ENCODE measurements at regions not wholly inside any gene's neighbourhood (a gene's known extent, or its start where the extent isn't known, plus 50 kb on each side); places are given as distances from the start of the nearest gene placed in this dataset.
A peak's percentile ranks its signal among the peaks of the same experiment; 100 is the strongest.

DNA sequence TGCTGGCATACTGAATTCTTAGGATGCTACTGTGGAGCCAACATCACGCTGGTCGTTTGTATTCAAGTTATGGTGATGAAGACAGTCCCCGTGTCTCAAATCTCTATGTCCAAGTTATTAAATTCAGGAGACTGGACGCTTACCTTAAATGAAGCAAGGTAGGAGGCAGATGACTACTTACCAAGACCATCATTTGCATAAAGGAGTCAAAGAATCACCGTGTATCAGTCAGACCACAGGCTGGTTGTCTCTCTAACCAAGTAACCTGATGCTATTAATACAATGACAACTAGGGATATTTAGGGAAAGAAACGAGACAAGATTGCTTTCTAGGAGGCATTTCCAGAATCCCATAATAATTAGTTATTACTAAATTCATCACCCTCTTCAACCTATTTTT, 78.1 kb upstream of the FRMD6 start:
- DNase-seq: no peak
- ATAC-seq (replicated peaks in 1 of 2): no peak
- H3K4me1 Mint-ChIP-seq (ENCODE audit: low read depth): no peaks in the 10 kb centered on the region
- no peak overlapping the region for H3K4me3 Mint-ChIP-seq
- no peaks in the 10 kb centered on the region for H3K9me3 Mint-ChIP-seq
- H3K27me3 Mint-ChIP-seq (ENCODE audit: low read depth): peaks cover 27% of the 10 kb centered on the region
- no peaks in the 10 kb centered on the region for H3K36me3 Mint-ChIP-seq (ENCODE audit: insufficient read depth in 2 of 2)
- H3K27ac Mint-ChIP-seq: no peak overlapping the region

DNA sequence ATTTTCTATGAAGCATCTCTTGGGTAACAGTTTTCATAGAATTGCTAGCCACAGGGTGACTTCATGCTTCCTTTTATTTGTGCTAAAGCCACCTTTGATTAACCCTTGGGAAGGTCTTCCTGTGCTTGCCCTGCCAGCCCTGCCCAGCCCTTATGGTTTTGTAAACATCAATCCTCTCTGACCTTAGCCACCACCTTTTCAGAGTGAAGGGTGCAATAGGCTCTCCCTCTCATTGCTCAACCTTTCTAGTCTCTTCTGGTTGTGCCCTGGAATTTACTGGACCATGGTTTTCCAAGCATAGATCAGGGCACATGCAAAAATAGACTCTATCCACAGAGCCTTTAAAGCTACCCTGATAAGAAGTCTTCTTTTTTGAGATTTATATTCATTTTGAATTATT, 77.7 kb upstream of the FRMD6 start:
- Mint-ChIP-seq H3K36me3 (ENCODE audit: insufficient read depth in 2 of 2) (no peaks in the 10 kb centered on the region), H3K4me3 (no peak overlapping the region), H3K4me1 (ENCODE audit: low read depth) (no peaks in the 10 kb centered on the region), H3K27ac (no peak overlapping the region), H3K9me3 (no peaks in the 10 kb centered on the region), H3K27me3 (ENCODE audit: low read depth) (peaks cover 27% of the 10 kb centered on the region)
- ATAC-seq (replicated peaks in 1 of 2) (no peak), DNase-seq (no peak)

DNA sequence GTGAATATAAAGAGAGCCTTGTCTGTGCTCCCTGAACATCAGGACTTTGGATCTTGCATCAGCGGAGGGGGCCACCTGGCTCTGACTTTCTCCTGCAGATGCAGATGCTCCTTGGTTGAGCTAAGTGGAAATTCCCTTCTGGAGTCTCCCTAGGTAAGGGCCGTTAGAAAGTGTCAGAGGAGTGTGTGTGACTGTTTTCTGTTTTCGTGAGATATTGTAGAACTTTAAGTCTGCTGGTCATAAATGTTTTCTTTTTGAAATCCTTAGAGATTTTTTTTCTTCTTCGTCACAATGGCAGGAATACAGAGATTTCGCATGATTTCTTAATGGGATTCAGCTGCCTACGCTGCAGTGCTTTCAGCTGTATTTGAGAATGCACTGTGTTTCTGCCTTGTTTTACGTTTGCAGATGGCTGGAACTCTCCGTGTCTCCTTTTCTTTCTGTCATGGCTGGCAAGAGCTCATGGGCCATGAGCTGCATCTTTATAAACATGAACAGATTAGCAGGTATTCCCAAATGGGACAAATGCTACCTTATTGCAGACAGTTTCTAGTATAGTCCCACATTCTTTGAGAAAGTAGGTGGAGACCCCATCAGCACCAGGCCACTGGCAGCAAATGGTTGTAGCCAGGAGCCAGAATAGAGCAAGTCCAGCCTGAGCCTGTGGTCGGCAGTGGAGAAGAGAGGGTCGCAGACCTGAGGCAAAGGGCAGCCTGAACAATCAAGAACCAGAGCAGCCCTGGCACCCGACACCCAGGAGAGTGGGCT, 76.2 kb upstream of the FRMD6 start:
- H3K4me3 Mint-ChIP-seq: no peak overlapping the region
- H3K36me3 Mint-ChIP-seq (ENCODE audit: insufficient read depth in 2 of 2): no peaks in the 10 kb centered on the region
- H3K27ac Mint-ChIP-seq: no peak overlapping the region
- peaks cover 27% of the 10 kb centered on the region for H3K27me3 Mint-ChIP-seq (ENCODE audit: low read depth)
- ATAC-seq (replicated peaks in 1 of 2) (no peak), DNase-seq (no peak)
- H3K9me3 Mint-ChIP-seq: no peaks in the 10 kb centered on the region
- H3K4me1 Mint-ChIP-seq (ENCODE audit: low read depth): no peaks in the 10 kb centered on the region

DNA sequence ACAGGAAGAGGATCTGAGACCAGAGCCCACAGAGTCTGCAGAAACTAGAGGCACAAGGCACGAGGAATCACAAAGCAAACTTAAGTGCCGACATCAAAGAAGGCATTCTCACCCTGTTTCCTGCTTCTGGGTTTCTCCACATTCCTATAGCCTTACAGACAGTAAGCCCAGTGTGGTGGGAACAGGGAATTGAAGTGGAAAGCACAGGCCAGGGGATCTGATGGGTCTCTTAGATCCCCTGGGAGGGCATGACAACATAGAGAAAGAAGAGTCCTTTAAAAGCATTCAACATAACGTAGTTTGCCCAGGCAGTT, 75.6 kb upstream of the FRMD6 start:
- no peaks in the 10 kb centered on the region for H3K4me1 Mint-ChIP-seq (ENCODE audit: low read depth)
- DNase-seq (no peak), ATAC-seq (replicated peaks in 1 of 2) (no peak)
- no peaks in the 10 kb centered on the region for H3K9me3 Mint-ChIP-seq
- peaks cover 27% of the 10 kb centered on the region for H3K27me3 Mint-ChIP-seq (ENCODE audit: low read depth)
- no peak overlapping the region for H3K27ac Mint-ChIP-seq
- no peak overlapping the region for H3K4me3 Mint-ChIP-seq
- no peaks in the 10 kb centered on the region for H3K36me3 Mint-ChIP-seq (ENCODE audit: insufficient read depth in 2 of 2)

DNA sequence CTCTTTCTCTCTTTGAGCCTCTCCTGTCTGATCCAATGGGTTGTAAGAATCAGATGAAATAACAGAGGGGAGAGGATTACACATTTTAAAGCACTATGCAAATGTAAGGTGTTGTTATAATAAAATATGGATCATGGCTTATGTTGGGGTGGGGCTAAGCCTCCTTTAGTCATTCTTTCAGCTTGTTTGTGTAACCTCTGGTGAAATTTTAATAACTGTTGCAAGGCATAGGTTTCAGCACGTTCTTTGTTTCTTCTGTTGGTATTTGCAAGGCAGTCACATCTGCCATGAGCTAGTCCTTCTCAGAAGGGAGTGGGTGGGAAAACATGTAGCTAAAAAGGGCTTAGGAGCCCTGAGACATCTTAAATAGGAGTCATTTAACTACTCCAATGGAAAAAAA, 74.8 kb upstream of the FRMD6 start:
- DNase-seq: no peak
- no peaks in the 10 kb centered on the region for H3K4me1 Mint-ChIP-seq (ENCODE audit: low read depth)
- ATAC-seq (replicated peaks in 1 of 2): no peak
- H3K27me3 Mint-ChIP-seq (ENCODE audit: low read depth): peaks cover 27% of the 10 kb centered on the region
- H3K4me3 Mint-ChIP-seq: no peak overlapping the region
- H3K9me3 Mint-ChIP-seq: no peaks in the 10 kb centered on the region
- H3K36me3 Mint-ChIP-seq (ENCODE audit: insufficient read depth in 2 of 2): no peaks in the 10 kb centered on the region
- no peak overlapping the region for H3K27ac Mint-ChIP-seq

DNA sequence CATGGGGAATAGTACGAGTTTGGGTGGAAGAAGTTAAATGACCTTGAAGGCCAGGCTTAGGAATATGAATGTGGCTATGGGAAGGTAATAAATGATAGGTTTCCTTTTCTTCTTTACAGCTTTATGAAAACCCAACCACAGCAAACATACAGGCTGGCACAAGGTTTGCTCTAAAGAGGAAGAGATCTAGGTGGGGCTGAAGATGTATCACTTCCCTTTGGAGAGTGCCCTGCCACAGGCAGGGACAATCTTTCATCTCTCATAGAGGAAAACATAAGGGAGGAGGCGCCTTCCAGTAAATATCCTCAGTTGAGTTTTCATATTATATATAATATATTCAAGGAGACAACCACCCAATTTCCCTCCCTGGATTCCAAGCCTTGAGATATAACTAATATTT, 72.9 kb upstream of the FRMD6 start:
- no peak overlapping the region for H3K27ac Mint-ChIP-seq
- no peaks in the 10 kb centered on the region for H3K9me3 Mint-ChIP-seq
- H3K36me3 Mint-ChIP-seq (ENCODE audit: insufficient read depth in 2 of 2): no peaks in the 10 kb centered on the region
- peaks cover 20% of the 10 kb centered on the region for H3K27me3 Mint-ChIP-seq (ENCODE audit: low read depth)
- no peaks in the 10 kb centered on the region for H3K4me1 Mint-ChIP-seq (ENCODE audit: low read depth)
- ATAC-seq (replicated peaks in 1 of 2) (no peak), DNase-seq (no peak)
- no peak overlapping the region for H3K4me3 Mint-ChIP-seq

DNA sequence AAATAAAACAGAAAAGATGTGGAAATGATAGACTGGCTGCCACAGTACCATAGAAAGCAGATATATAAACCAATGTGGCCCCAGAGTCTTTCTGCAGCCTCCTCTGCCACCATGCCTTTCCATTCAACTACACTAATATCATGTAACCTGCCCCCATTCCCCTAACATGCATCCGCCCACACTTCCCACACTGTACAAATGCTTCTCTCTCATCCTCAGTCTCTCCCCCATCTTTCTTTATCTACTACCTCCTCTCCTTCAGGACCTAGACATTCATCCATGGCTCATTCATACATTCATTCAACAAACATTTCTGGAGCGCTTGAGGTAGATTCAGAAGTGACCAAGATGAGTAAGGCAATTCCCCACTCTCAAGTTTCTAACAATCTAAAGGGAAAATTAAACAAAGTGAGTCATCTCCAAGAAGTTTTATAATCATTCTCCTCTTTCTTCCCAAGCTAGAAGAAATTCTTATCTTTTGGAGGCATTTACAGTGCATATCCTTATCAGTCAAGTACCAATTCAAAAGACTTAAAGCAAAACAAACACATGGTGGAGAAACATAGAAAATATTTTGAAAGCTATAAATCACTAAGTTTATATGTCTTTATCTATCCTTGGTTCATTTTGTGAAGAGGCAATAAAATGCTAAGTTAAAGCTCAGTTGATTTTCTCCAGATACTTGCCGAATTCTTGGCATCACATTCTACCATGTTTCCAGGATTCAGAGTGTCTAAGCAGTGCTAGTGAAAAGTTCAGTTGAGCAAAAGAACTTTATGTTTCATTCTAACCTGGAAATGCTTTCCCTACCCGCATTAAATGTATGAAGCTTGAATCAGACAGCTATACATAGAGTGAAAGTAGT, 70.5 kb upstream of the FRMD6 start:
- no peaks in the 10 kb centered on the region for H3K9me3 Mint-ChIP-seq
- peaks cover 12% of the 10 kb centered on the region for H3K27me3 Mint-ChIP-seq (ENCODE audit: low read depth)
- no peaks in the 10 kb centered on the region for H3K4me1 Mint-ChIP-seq (ENCODE audit: low read depth)
- DNase-seq (no peak), ATAC-seq (replicated peaks in 1 of 2) (no peak)
- H3K4me3 Mint-ChIP-seq: no peak overlapping the region
- no peaks in the 10 kb centered on the region for H3K36me3 Mint-ChIP-seq (ENCODE audit: insufficient read depth in 2 of 2)
- no peak overlapping the region for H3K27ac Mint-ChIP-seq

DNA sequence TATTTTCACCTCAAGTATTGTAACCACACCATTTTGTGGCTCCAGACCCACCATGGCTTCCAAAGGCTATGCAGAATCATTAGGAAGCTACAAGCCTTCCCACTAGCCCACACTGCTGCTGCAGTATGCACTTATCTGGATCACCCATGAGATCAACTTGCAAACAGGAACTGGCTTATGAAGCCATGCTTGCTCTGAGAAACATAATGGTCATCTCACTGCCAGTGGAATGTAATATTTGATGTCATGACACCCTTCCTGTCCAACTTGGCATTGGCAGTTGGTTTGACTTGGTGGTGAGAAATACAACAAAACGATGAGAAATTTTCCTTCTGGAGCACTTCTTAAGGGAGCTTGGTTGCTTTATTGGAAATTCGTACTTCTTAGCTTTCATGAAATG, 69.3 kb upstream of the FRMD6 start:
- DNase-seq: no peak
- H3K36me3 Mint-ChIP-seq (ENCODE audit: insufficient read depth in 2 of 2): no peaks in the 10 kb centered on the region
- H3K27ac Mint-ChIP-seq: no peak overlapping the region
- H3K4me1 Mint-ChIP-seq (ENCODE audit: low read depth): no peaks in the 10 kb centered on the region
- no peaks in the 10 kb centered on the region for H3K27me3 Mint-ChIP-seq (ENCODE audit: low read depth)
- no peak for ATAC-seq (replicated peaks in 1 of 2)
- H3K4me3 Mint-ChIP-seq: no peak overlapping the region
- H3K9me3 Mint-ChIP-seq: no peaks in the 10 kb centered on the region

DNA sequence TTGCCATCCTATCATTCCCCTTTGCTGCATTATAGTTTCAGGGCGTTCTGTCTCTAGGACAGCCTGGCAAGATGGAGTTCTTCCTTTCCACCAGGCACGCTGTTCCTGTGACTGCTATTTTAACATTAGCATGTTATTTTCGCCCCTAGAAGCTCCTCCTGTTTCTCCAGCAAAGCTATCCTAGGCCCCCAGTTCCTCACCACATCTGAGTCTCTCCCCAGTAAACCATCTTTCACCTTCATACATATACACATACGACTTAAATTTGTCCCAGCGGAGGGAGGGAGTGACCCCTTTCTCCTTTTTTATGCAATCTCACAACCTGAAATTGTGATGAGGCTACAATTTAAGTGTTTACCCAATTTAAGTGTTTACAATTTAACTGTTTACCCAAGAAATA, 66.7 kb upstream of the FRMD6 start:
- ATAC-seq (replicated peaks in 1 of 2) (no peak), DNase-seq (no peak)
- Mint-ChIP-seq H3K4me1 (ENCODE audit: low read depth) (no peaks in the 10 kb centered on the region), H3K27ac (no peak overlapping the region), H3K27me3 (ENCODE audit: low read depth) (peaks cover 12% of the 10 kb centered on the region), H3K9me3 (no peaks in the 10 kb centered on the region), H3K4me3 (no peak overlapping the region), H3K36me3 (ENCODE audit: insufficient read depth in 2 of 2) (no peaks in the 10 kb centered on the region)

DNA sequence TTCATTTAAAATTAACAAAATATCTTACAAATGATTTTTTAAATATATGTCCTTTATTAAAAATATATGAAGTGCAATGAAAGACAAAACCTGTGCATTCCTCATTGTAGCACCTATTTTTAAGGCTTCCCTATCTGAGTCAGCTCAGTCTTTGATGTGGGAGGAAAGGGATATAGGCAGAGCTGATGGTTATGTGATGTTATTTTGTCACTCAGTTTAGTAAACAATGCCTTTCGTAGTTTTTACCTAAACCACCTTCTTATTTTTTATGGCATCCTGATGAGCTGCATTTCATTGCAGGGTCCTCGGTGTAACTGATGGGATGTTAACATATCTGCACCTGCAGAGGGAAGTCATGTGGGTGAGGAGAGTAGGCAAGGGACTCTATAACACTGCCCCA, 58.9 kb upstream of the FRMD6 start:
- ATAC-seq (replicated peaks in 1 of 2): no peak
- Mint-ChIP-seq H3K9me3 (peaks cover 0 to 2% of the 10 kb centered on the region in 2 donors), H3K4me1 (ENCODE audit: low read depth) (peaks cover 6% of the 10 kb centered on the region), H3K27ac (no peak overlapping the region), H3K4me3 (no peak overlapping the region), H3K36me3 (ENCODE audit: insufficient read depth in 2 of 2) (no peaks in the 10 kb centered on the region), H3K27me3 (ENCODE audit: low read depth) (peaks cover 12% of the 10 kb centered on the region)
- DNase-seq: no peak

DNA sequence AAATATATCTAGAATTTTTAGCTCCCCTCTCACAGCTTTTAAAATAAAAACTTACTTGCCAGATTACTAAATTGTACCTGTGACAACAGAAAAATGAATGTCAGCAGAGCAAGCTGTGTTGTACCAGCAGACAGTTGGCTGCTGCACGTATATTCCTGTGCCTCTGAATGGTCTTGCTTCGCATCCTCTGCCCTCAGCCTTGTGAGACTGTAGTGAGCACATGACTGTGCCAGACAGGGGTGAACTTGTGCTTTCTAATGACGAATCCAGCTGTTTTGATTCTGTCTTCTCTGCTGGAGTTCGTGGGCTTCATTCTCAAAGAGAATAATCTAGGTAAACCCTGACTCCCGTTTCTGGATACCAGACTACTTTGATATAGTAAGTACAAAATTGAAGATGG, 58.3 kb upstream of the FRMD6 start:
- Mint-ChIP-seq H3K4me1 (ENCODE audit: low read depth) (peaks cover 6% of the 10 kb centered on the region), H3K27ac (no peak overlapping the region), H3K9me3 (peaks cover 0 to 2% of the 10 kb centered on the region in 2 donors), H3K36me3 (ENCODE audit: insufficient read depth in 2 of 2) (no peaks in the 10 kb centered on the region), H3K4me3 (no peak overlapping the region), H3K27me3 (ENCODE audit: low read depth) (peaks cover 12% of the 10 kb centered on the region)
- DNase-seq (no peak), ATAC-seq (replicated peaks in 1 of 2) (no peak)

DNA sequence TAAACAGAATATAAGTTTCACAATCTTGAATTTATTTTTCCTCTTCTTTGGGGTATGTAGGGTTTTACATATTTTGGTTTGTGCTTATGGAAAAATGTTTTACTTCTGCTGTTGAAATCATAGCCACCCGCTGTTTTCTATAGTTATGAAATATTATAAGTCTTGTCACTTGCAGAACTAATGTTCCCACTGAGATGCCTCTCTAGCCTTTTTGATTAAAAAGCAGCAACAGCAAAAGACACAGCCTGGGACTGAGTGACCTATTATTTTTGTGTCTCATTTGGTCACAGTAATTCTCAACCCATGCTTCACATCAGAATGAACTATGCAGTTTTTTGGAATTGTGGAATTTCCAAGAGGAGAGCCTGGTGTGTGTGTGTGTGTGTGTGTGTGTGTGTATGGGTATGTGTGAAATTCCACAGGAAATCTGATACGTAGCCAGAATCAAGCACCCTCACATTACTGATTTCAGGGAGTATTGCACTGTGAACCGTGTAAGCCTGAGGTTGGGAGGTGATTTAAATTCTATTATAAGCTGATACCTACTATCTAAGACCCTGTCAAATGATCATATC, 55.7 kb upstream of the FRMD6 start:
- ATAC-seq (replicated peaks in 1 of 2): no peak
- Mint-ChIP-seq H3K27me3 (ENCODE audit: low read depth) (peaks cover 7% of the 10 kb centered on the region), H3K4me3 (no peak overlapping the region), H3K4me1 (ENCODE audit: low read depth) (peaks cover 6% of the 10 kb centered on the region), H3K27ac (no peak overlapping the region), H3K9me3 (peaks cover 0 to 2% of the 10 kb centered on the region in 2 donors), H3K36me3 (ENCODE audit: insufficient read depth in 2 of 2) (no peaks in the 10 kb centered on the region)
- DNase-seq: no peak

DNA sequence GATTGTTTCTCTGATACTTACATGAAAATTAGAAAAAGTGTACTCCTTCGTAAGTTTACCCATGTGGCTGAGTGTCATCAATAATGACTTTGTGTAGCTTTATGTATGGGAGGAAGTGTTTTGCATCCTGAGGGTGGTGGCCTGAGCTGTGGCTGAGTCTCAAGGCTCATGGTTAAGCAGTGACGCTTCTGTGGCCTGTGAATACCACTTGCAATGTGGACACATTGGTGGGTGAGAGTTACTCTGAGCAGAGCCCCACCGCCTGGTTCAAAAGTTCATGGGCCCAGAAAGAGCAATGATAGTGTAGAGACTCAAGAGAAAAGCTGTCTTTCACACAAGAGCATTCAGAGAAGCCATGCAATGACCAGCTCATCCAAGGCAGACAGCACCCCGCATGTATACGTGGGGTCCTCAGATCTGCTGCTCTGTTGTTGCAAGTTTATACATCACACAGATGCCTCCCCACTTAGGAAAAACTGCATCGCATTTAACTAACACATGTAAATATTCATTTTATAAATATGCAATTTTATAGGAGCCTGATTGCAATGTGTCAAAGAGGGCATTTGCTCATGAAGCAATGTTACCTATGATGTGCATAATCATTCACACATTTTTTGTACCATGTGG, 55.1 kb upstream of the FRMD6 start:
- Mint-ChIP-seq H3K4me1 (ENCODE audit: low read depth) (peaks cover 6% of the 10 kb centered on the region), H3K27me3 (ENCODE audit: low read depth) (peaks cover 7% of the 10 kb centered on the region), H3K9me3 (peaks cover 0 to 2% of the 10 kb centered on the region in 2 donors), H3K27ac (no peak overlapping the region), H3K36me3 (ENCODE audit: insufficient read depth in 2 of 2) (no peaks in the 10 kb centered on the region), H3K4me3 (no peak overlapping the region)
- DNase-seq (no peak), ATAC-seq (replicated peaks in 1 of 2) (peak in 1 of 2 donors; percentile 13)
